ENCODE measurements at regions not wholly inside any gene's neighbourhood (a gene's known extent, or its start where the extent isn't known, plus 50 kb on each side); places are given as distances from the start of the nearest gene placed in this dataset.

DNA sequence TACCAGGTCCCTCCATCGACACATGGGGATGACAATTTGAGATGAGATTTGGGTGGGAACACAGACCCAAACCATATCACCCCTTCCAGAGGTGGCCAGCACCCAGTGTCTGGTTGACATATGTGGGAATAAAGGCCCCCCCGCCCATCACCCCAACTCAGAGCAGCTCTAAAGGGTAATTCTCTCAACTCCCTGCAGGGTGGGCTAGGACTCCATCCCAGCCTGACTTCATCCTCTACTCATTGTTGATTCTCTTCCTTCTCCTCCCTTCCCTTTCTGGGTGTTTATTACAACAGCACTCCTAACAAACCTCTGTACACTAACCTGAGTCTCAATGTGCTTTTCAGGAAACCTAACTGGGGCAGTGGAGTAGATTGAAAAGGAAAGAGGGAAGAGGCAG lies 339.9 kb downstream of the ACTL7B start:
- H3K36me3 Mint-ChIP-seq, result no peaks in the 10 kb centered on the region
- no peaks in the 10 kb centered on the region for H4K20me1 ChIP-seq (ENCODE audit: insufficient read depth, low read length)
- H2AFZ ChIP-seq (ENCODE audit: insufficient read depth, low read depth, low read length, poor library complexity, severe bottlenecking), result no peak overlapping the region
- no peak overlapping the region for H3K27ac Mint-ChIP-seq
- H3K36me3 ChIP-seq (replicated peaks in 1 of 2; ENCODE audit: control insufficient read depth in 1 of 2, insufficient read depth in 2 of 2, low read length in 2 of 2), result no peaks in the 10 kb centered on the region
- H3K27ac ChIP-seq (ENCODE audit: low read depth in 1 of 2, low read length in 2 of 2), result no peak overlapping the region
- peak overlapping the region in 1 of 2 donors; percentile 76 for H3K4me3 Mint-ChIP-seq
- H3K4me1 Mint-ChIP-seq, result peaks cover 9% of the 10 kb centered on the region
- H3K4me2 ChIP-seq (replicated peaks; ENCODE audit: extremely low read depth, low read length, poor library complexity, severe bottlenecking), result peak overlapping the region; percentile 16
- no peaks in the 10 kb centered on the region for H3K79me2 ChIP-seq (ENCODE audit: insufficient read depth, low read length)
- H3K9me3 ChIP-seq (replicated peaks in 1 of 2; ENCODE audit: control insufficient read depth in 1 of 2, insufficient read depth in 1 of 2, low read length in 2 of 2), result no peaks in the 10 kb centered on the region
- H3K27me3 ChIP-seq (ENCODE audit: control insufficient read depth in 2 of 2, insufficient read depth in 2 of 2, low read length in 2 of 2), result no peaks in the 10 kb centered on the region
- no peak overlapping the region for H3K4me3 ChIP-seq (replicated peaks in 1 of 3; ENCODE audit: low read depth in 2 of 3, low read length in 3 of 3)
- TF ChIP-seq, protein P1, sequence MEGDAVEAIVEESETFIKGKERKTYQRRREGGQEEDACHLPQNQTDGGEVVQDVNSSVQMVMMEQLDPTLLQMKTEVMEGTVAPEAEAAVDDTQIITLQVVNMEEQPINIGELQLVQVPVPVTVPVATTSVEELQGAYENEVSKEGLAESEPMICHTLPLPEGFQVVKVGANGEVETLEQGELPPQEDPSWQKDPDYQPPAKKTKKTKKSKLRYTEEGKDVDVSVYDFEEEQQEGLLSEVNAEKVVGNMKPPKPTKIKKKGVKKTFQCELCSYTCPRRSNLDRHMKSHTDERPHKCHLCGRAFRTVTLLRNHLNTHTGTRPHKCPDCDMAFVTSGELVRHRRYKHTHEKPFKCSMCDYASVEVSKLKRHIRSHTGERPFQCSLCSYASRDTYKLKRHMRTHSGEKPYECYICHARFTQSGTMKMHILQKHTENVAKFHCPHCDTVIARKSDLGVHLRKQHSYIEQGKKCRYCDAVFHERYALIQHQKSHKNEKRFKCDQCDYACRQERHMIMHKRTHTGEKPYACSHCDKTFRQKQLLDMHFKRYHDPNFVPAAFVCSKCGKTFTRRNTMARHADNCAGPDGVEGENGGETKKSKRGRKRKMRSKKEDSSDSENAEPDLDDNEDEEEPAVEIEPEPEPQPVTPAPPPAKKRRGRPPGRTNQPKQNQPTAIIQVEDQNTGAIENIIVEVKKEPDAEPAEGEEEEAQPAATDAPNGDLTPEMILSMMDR (IDR thresholded peaks at IDR 0.05), result no peak
- H3K4me1 ChIP-seq (ENCODE audit: control insufficient read depth in 1 of 2, insufficient read depth in 2 of 2, low read length in 2 of 2), result no peaks in the 10 kb centered on the region
- no peak overlapping the region for H3K9ac ChIP-seq (ENCODE audit: insufficient read depth, low read length, poor library complexity, severe bottlenecking)
- H3K27me3 Mint-ChIP-seq (ENCODE audit: low read depth in 3 of 3), result peaks cover 0 to 3% (median 1%) of the 10 kb centered on the region in 3 donors
- DNase-seq, result no peak
- WGBS (ENCODE audit: insufficient coverage), result no CpG with 5 or more reads among the region's 2 CpGs
- H3K9me3 Mint-ChIP-seq, result peaks cover 0 to 3% (median 0%) of the 10 kb centered on the region in 7 donors
- intact Hi-C loops (cut with micrococcal nuclease), result no loop called here

DNA sequence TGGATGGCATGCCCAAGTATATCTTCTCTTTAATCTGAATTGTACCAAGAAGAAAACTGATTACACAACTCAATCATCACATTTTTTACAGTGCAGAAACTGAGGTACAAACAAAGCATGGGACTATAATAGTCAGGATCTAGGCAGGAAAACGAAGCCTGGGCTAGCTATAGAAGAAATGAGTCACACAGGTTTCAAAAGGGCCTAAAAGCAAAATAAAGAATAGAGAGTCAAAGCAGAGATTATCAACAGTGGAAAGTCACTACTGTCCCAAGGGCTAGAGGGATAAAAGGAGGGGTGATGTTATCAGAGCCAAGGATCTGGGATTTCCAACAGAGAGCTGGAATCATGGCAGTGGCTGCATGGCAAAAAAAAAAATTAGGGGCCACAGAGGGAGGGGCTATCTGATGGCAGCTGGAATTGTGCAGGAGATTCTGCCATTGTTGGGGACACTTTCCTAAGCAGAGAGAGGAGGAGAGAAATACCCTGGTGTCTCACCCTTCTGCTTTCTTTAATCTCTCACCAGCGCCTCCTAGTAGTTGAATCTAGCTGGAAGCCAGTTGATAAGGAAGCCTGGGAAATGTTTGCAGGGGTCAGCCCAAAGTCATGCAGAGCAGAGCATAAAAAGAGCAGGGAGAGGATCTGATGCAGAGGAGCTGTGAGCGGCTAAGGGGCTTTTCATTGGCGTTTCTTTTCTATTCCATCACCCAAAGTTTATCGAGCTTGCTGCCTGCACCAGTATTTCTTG lies 343.2 kb downstream of the ACTL7B start:
- Histone ChIP-seq H3K9ac (ENCODE audit: insufficient read depth, low read length, poor library complexity, severe bottlenecking) (no peak overlapping the region), H3K79me2 (ENCODE audit: insufficient read depth, low read length) (no peaks in the 10 kb centered on the region), H3K27me3 (ENCODE audit: control insufficient read depth in 2 of 2, insufficient read depth in 2 of 2, low read length in 2 of 2) (no peaks in the 10 kb centered on the region), H3K9me3 (replicated peaks in 1 of 2; ENCODE audit: control insufficient read depth in 1 of 2, insufficient read depth in 1 of 2, low read length in 2 of 2) (no peaks in the 10 kb centered on the region), H3K27ac (ENCODE audit: low read depth in 1 of 2, low read length in 2 of 2) (no peak overlapping the region), H4K20me1 (ENCODE audit: insufficient read depth, low read length) (no peaks in the 10 kb centered on the region), H3K36me3 (replicated peaks in 1 of 2; ENCODE audit: control insufficient read depth in 1 of 2, insufficient read depth in 2 of 2, low read length in 2 of 2) (no peaks in the 10 kb centered on the region), H2AFZ (ENCODE audit: insufficient read depth, low read depth, low read length, poor library complexity, severe bottlenecking) (no peak overlapping the region), H3K4me1 (ENCODE audit: control insufficient read depth in 1 of 2, insufficient read depth in 2 of 2, low read length in 2 of 2) (no peaks in the 10 kb centered on the region), H3K4me3 (replicated peaks in 1 of 3; ENCODE audit: low read depth in 2 of 3, low read length in 3 of 3) (no peak overlapping the region), H3K4me2 (replicated peaks; ENCODE audit: extremely low read depth, low read length, poor library complexity, severe bottlenecking) (no peak overlapping the region)
- Mint-ChIP-seq H3K27ac (no peak overlapping the region), H3K4me3 (no peak overlapping the region), H3K4me1 (peaks cover 9% of the 10 kb centered on the region), H3K27me3 (ENCODE audit: low read depth in 3 of 3) (peaks cover 0 to 5% (median 1%) of the 10 kb centered on the region in 3 donors), H3K36me3 (no peaks in the 10 kb centered on the region), H3K9me3 (peaks cover 0 to 9% (median 3%) of the 10 kb centered on the region in 7 donors)
- 92% methylated on average over 4 of the region's 5 CpGs for WGBS (ENCODE audit: insufficient coverage)
- TF ChIP-seq, protein P1 (IDR thresholded peaks at IDR 0.05), result no peak
- intact Hi-C loops (cut with micrococcal nuclease), result no loop called here
- DNase-seq, result no peak

All from CD14-positive monocyte (primary cell).